Keratinocyte (primary cell): ENCODE measurements at regions not wholly inside any gene's neighbourhood (a gene's known extent, or its start where the extent isn't known, plus 50 kb on each side); places are given as distances from the start of the nearest gene placed in this dataset.

ENCODE experiments used
- CTCF ChIP-seq, 3 experiments: IDR thresholded peaks in 1 of 3; conservative IDR thresholded peaks in 1 of 3; optimal IDR thresholded peaks in 1 of 3; 2 replicates in 2 of 3; 3 replicates in 1 of 3; pipeline versions ENCODE3 to v1.5.1; 2011; ENCODE audit warnings: low read length in 3 of 3, mild to moderate bottlenecking in 3 of 3, moderate library complexity in 2 of 3, control low read depth in 1 of 3, inconsistent platforms in 1 of 3; ENCODE audit not compliant: insufficient read depth in 2 of 3; ENCODE audit errors: extremely low read depth in 1 of 3
- EZH2 ChIP-seq: IDR thresholded peaks from one replicate; pipeline ENCODE4 v1.6.1; 2012; ENCODE audit warnings: inconsistent platforms, mild to moderate bottlenecking, low read length, moderate library complexity

- no peak for TF ChIP-seq CTCF (optimal IDR thresholded peaks at IDR 0.05 in 1 of 3, IDR thresholded peaks at IDR 0.05 in 1 of 3, conservative IDR thresholded peaks at IDR 0.05 in 1 of 3; ENCODE audit: extremely low read depth in 1 of 3, insufficient read depth in 2 of 3, low read length in 3 of 3)
- TF ChIP-seq EZH2: no peak
These were observed 96.2 kb upstream of the PABPC4L start for GRCh38 chr4:134297765-134298164.
